ENCODE measurements at regions not wholly inside any gene's neighbourhood (a gene's known extent, or its start where the extent isn't known, plus 50 kb on each side); places are given as distances from the start of the nearest gene placed in this dataset.

DNA sequence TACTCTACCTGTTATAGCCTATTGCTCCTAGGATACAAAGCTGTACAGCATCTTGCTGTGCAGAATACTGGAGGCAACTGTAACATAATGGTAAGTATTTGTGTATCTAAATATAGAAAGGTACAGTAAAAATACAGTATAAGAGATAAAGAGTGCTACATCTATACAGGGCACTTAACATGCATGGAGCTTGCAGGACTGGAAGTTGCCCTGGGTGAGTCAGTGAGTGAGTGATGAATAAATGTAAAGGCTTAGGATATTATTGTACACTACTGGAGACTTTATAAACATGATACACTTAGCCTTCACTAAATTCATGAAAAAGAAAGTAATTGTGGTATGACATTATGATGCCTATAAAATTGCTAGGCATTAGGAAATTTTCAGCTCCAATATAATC is 65.5 kb upstream of the OSMR start:
- TF ChIP-seq POLR2A (IDR thresholded peaks at IDR 0.05) = no peak
- TF ChIP-seq, protein P1, sequence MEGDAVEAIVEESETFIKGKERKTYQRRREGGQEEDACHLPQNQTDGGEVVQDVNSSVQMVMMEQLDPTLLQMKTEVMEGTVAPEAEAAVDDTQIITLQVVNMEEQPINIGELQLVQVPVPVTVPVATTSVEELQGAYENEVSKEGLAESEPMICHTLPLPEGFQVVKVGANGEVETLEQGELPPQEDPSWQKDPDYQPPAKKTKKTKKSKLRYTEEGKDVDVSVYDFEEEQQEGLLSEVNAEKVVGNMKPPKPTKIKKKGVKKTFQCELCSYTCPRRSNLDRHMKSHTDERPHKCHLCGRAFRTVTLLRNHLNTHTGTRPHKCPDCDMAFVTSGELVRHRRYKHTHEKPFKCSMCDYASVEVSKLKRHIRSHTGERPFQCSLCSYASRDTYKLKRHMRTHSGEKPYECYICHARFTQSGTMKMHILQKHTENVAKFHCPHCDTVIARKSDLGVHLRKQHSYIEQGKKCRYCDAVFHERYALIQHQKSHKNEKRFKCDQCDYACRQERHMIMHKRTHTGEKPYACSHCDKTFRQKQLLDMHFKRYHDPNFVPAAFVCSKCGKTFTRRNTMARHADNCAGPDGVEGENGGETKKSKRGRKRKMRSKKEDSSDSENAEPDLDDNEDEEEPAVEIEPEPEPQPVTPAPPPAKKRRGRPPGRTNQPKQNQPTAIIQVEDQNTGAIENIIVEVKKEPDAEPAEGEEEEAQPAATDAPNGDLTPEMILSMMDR (IDR thresholded peaks at IDR 0.05 in 4 of 5, conservative IDR thresholded peaks at IDR 0.05 in 1 of 5) = no peak
